ENCODE measurements at regions not wholly inside any gene's neighbourhood (a gene's known extent, or its start where the extent isn't known, plus 50 kb on each side); places are given as distances from the start of the nearest gene placed in this dataset.
"Not testable (repeated sequence)": the region's sequence is repeated elsewhere in the genome, so short reads cannot be mapped to it uniquely, and the experiment has no call there.

- FAIRE-seq, result no peak
- Histone ChIP-seq H3K79me2 (ENCODE audit: insufficient read depth, low read length) (no peaks in the 10 kb centered on the region), H3K9ac (ENCODE audit: insufficient read depth, low read depth, low read length) (no peak overlapping the region), H2AFZ (ENCODE audit: low read length) (no peak overlapping the region), H3K36me3 (replicated peaks in 1 of 2; ENCODE audit: control insufficient read depth in 1 of 2, insufficient read depth in 2 of 2, low read length in 2 of 2) (no peaks in the 10 kb centered on the region), H3K4me2 (ENCODE audit: low read depth, low read length) (no peak overlapping the region), H3K4me3 (replicated peaks in 1 of 3; ENCODE audit: insufficient read depth in 1 of 3, low read depth in 2 of 3, low read length in 3 of 3) (no peak overlapping the region), H3K9me3 (ENCODE audit: low read length) (peaks cover 42% of the 10 kb centered on the region), H3K27me3 (ENCODE audit: control insufficient read depth in 1 of 2, insufficient read depth in 2 of 2, low read length in 2 of 2) (no peaks in the 10 kb centered on the region), H4K20me1 (ENCODE audit: insufficient read depth, low read length) (no peaks in the 10 kb centered on the region), H3K4me1 (ENCODE audit: insufficient read depth, low read length) (no peaks in the 10 kb centered on the region), H3K27ac (ENCODE audit: extremely low read length, insufficient read depth, low read length) (no peak overlapping the region)
- DNase-seq (ENCODE audit: low spot score), result no peak
- CTCF ChIA-PET (ENCODE audit: low intra/inter-chr PET ratio, low total read pairs), result no interaction called here
- intact Hi-C loops (cut with micrococcal nuclease; ENCODE audit: unreplicated experiment), result no loop called here
- no TSS peak for BruUV-seq (replicated peaks)
- TF ChIP-seq ZNF776 (CRISPR knock-in tag; IDR thresholded peaks at IDR 0.05) (no peak), TCF7 (IDR thresholded peaks at IDR 0.05; ENCODE audit: low read depth) (no peak), ZNF709 (CRISPR knock-in tag; IDR thresholded peaks at IDR 0.05) (no peak), PLRG1 (conservative IDR thresholded peaks at IDR 0.05) (no peak), ZNF496 (CRISPR knock-in tag; IDR thresholded peaks at IDR 0.05; ENCODE audit: insufficient replicate concordance) (no peak), KAT2B (IDR thresholded peaks at IDR 0.05; ENCODE audit: borderline replicate concordance, low read depth, low read length) (no peak), PRPF4 (IDR thresholded peaks at IDR 0.05; ENCODE audit: low read depth, low read length, poor library complexity, severe bottlenecking) (no peak), ZNF879 (CRISPR knock-in tag; IDR thresholded peaks at IDR 0.05) (no peak), ZNF274 (CRISPR knock-in tag; IDR thresholded peaks at IDR 0.05) (no peak), GLI4 (CRISPR knock-in tag; IDR thresholded peaks at IDR 0.05; ENCODE audit: borderline replicate concordance) (no peak), TFAP4 (IDR thresholded peaks at IDR 0.05; ENCODE audit: borderline replicate concordance, low read depth) (no peak), KLF9 (CRISPR knock-in tag; IDR thresholded peaks at IDR 0.05; ENCODE audit: low read depth) (no peak), TCF7L2 (IDR thresholded peaks at IDR 0.05; ENCODE audit: low read depth, low read length) (no peak), ZNF691 (CRISPR knock-in tag; IDR thresholded peaks at IDR 0.05; ENCODE audit: borderline replicate concordance, low read depth) (no peak)
- POLR2A ChIA-PET, result no interaction called here
- ATAC-seq, result no peak
- in situ Hi-C loops (cut with HindIII; ENCODE audit: extremely low pct_ligation_motif_present, low pct_unique_long_range_greater_than_20kb), result no loop called here
These were observed 197.9 kb downstream of the GJA1 start for GRCh38 chr6:121633309-121633708.

- H3K36me3 ChIP-seq (replicated peaks in 1 of 2; ENCODE audit: control insufficient read depth in 1 of 2, insufficient read depth in 2 of 2, low read length in 2 of 2); H3K4me2 ChIP-seq (ENCODE audit: low read depth, low read length); in situ Hi-C loops (cut with HindIII; ENCODE audit: extremely low pct_ligation_motif_present, low pct_unique_long_range_greater_than_20kb); H3K4me3 ChIP-seq (replicated peaks in 1 of 3; ENCODE audit: insufficient read depth in 1 of 3, low read depth in 2 of 3, low read length in 3 of 3); H3K9ac ChIP-seq (ENCODE audit: insufficient read depth, low read depth, low read length); H3K27ac ChIP-seq (ENCODE audit: extremely low read length, insufficient read depth, low read length); BruUV-seq (replicated peaks); H4K20me1 ChIP-seq (ENCODE audit: insufficient read depth, low read length); FAIRE-seq; H2AFZ ChIP-seq (ENCODE audit: low read length); ATAC-seq; H3K4me1 ChIP-seq (ENCODE audit: insufficient read depth, low read length); H3K27me3 ChIP-seq (ENCODE audit: control insufficient read depth in 1 of 2, insufficient read depth in 2 of 2, low read length in 2 of 2); DNase-seq (ENCODE audit: low spot score); CTCF ChIA-PET (ENCODE audit: low intra/inter-chr PET ratio, low total read pairs); POLR2A ChIA-PET; H3K79me2 ChIP-seq (ENCODE audit: insufficient read depth, low read length): not testable (repeated sequence)
- 0% methylated on average over 2 of the region's 2 CpGs for WGBS (ENCODE audit: low lambda C conversion rate)
- H3K9me3 ChIP-seq (ENCODE audit: low read length), result peaks cover 42% of the 10 kb centered on the region
- intact Hi-C loops (cut with micrococcal nuclease; ENCODE audit: unreplicated experiment), result loop anchor here (1.0 kb wide), 1 partner anchor 105 kb away; no protein-coding TSS in a partner anchor
These were observed 199.1 kb downstream of the GJA1 start for GRCh38 chr6:121634586-121634985.
